PC-9 (cell line): ENCODE measurements at regions not wholly inside any gene's neighbourhood (a gene's known extent, or its start where the extent isn't known, plus 50 kb on each side); places are given as distances from the start of the nearest gene placed in this dataset.

Experiments used
- BruUV-seq: library from RNA; stranded (reverse); fragments of 400-500 nt; replicated peaks from 2 replicates; lab custom pipeline; 2021; lab: Mats Ljungman, UMichigan
- CTCF ChIA-PET: fragments of 300-600 bp; sonication (Branson Sonifier 250); formaldehyde crosslinking; loops from one replicate; lab custom pipeline; 2022; ENCODE audit warnings: antibody characterized with exemption; lab: Charles Lee
- POLR2A ChIA-PET: fragments of 300-600 bp; sonication (Branson Sonifier 250); formaldehyde crosslinking; loops from one replicate; lab custom pipeline; 2022; ENCODE audit warnings: antibody characterized with exemption; ENCODE audit not compliant: unreplicated experiment; lab: Charles Lee
- DNase-seq, 2 experiments: peaks; one replicate each; pipeline versions ENCODE4 v3.0.0 to v3.0.0-alpha.2; 2015 to 2022; ENCODE audit warnings: mixed read lengths in 1 of 2
- H2AFZ ChIP-seq: fragments of 200-600 bp; sonication (generic); 2 replicates; pipeline ENCODE4 v1.8.1; 2017; ENCODE audit warnings: antibody characterized with exemption
- H3F3A ChIP-seq: fragments of 200-600 bp; sonication (generic); 2 replicates; pipeline ENCODE4 v1.8.1; 2017; ENCODE audit warnings: antibody characterized with exemption, mild to moderate bottlenecking, low read depth; ENCODE audit not compliant: insufficient read depth
- H3K27ac ChIP-seq: fragments of 200-600 bp; sonication (generic); 2 replicates; pipeline ENCODE4 v1.6.1; 2016; ENCODE audit warnings: mixed run types
- H3K27me3 ChIP-seq: fragments of 200-600 bp; sonication (generic); 2 replicates; pipeline ENCODE4 v1.6.1; 2016; ENCODE audit warnings: low read depth, mixed run types; ENCODE audit not compliant: insufficient read depth
- H3K36me3 ChIP-seq: fragments of 200-600 bp; sonication (generic); 2 replicates; pipeline ENCODE4 v1.6.1; 2016; ENCODE audit warnings: low read depth, mixed run types
- H3K4me1 ChIP-seq: fragments of 200-600 bp; sonication (generic); replicated peaks from 2 replicates; pipeline ENCODE4 v1.6.1; 2016; ENCODE audit warnings: mixed run types; ENCODE audit not compliant: insufficient read depth
- H3K4me2 ChIP-seq: fragments of 200-600 bp; sonication (generic); 2 replicates; pipeline ENCODE4 v1.6.1; 2017; ENCODE audit warnings: mixed run types
- H3K4me3 ChIP-seq: fragments of 200-600 bp; sonication (generic); 2 replicates; pipeline ENCODE4 v1.6.1; 2016; ENCODE audit warnings: mixed run types
- H3K79me2 ChIP-seq: fragments of 200-600 bp; sonication (generic); 2 replicates; pipeline ENCODE4 v1.6.1; 2017; ENCODE audit warnings: low read depth, mixed run types
- H3K9me2 ChIP-seq: fragments of 200-600 bp; sonication (generic); 2 replicates; pipeline ENCODE4 v1.8.1; 2017; ENCODE audit warnings: mild to moderate bottlenecking; ENCODE audit not compliant: insufficient read depth
- H3K9me3 ChIP-seq: fragments of 200-600 bp; sonication (generic); 2 replicates; pipeline ENCODE4 v1.8.1; 2016; ENCODE audit warnings: low read depth; ENCODE audit not compliant: insufficient read depth
- H4K20me1 ChIP-seq: fragments of 200-600 bp; sonication (generic); 2 replicates; pipeline ENCODE4 v1.8.1; 2017; ENCODE audit not compliant: insufficient read depth
- EZH2 ChIP-seq: fragments of 200-600 bp; sonication (generic); IDR thresholded peaks from 2 replicates; pipeline ENCODE4 v1.8.0; 2017; ENCODE audit warnings: antibody characterized with exemption, low read depth
- intact Hi-C: fragments of 100-400 bp; cut with micrococcal nuclease; formaldehyde crosslinking; loops from one replicate; pipeline ENCODE4 v1.10.0; 2022; ENCODE audit not compliant: unreplicated experiment
- TF ChIP-seq, protein P1 (sequence below): fragments of 200-600 bp; sonication (generic); conservative IDR thresholded peaks from 2 replicates; pipeline ENCODE4 v1.6.1; 2017; ENCODE audit warnings: mixed run types, antibody characterized with exemption, mild to moderate bottlenecking, moderate library complexity

DNA sequence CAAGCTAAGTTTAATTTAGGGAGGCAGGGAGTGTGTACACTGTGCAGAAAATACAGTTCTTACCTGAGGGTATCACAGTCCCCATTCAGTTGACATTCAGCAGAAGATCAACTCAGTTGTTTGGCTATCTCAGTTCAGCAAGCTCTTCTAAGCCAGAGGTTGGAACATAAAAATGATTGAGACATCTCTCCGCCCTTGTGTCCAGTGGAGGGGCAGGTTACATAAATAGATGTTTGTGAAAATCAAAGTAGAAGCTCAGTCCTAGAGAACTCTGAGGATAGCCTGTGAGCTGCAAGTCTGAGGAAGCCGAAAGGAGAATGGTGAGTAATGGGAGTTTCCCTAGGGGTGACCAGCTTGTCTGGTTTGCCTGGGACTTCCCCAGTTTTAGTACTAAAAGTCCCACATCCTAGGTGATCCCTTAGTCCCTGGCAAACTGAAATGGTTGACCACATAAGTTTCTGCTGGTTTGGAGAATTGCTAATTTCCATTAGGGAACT lies 251.4 kb upstream of the ATP2B1 start:
- Histone ChIP-seq H3K4me2 (no peak overlapping the region), H3K79me2 (no peaks in the 10 kb centered on the region), H2AFZ (no peak overlapping the region), H3K9me3 (peaks cover 10% of the 10 kb centered on the region; the same call in 1 of the 2 replicates), H3K9me2 (no peaks in the 10 kb centered on the region), H3K4me3 (no peak overlapping the region), H4K20me1 (no peaks in the 10 kb centered on the region), H3K36me3 (no peaks in the 10 kb centered on the region), H3F3A (peaks cover 6% of the 10 kb centered on the region; the same call in 1 of the 2 replicates), H3K4me1 (peaks cover 26% of the 10 kb centered on the region), H3K27me3 (no peaks in the 10 kb centered on the region), H3K27ac (no peak overlapping the region)
- TF ChIP-seq, protein P1, sequence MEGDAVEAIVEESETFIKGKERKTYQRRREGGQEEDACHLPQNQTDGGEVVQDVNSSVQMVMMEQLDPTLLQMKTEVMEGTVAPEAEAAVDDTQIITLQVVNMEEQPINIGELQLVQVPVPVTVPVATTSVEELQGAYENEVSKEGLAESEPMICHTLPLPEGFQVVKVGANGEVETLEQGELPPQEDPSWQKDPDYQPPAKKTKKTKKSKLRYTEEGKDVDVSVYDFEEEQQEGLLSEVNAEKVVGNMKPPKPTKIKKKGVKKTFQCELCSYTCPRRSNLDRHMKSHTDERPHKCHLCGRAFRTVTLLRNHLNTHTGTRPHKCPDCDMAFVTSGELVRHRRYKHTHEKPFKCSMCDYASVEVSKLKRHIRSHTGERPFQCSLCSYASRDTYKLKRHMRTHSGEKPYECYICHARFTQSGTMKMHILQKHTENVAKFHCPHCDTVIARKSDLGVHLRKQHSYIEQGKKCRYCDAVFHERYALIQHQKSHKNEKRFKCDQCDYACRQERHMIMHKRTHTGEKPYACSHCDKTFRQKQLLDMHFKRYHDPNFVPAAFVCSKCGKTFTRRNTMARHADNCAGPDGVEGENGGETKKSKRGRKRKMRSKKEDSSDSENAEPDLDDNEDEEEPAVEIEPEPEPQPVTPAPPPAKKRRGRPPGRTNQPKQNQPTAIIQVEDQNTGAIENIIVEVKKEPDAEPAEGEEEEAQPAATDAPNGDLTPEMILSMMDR: no peak
- TF ChIP-seq EZH2: no peak
- DNase-seq: peak in 1 of 2 experiments; percentile 37
- ChIA-PET CTCF (no interaction called here), POLR2A (interaction anchor here (0.6 to 0.7 kb wide), 3 partner anchors 12 to 1111 kb away, joined by 4 to 5 read pairs (median 4); no protein-coding TSS in a partner anchor)
- intact Hi-C loops: no loop called here
- BruUV-seq: no TSS peak

DNA sequence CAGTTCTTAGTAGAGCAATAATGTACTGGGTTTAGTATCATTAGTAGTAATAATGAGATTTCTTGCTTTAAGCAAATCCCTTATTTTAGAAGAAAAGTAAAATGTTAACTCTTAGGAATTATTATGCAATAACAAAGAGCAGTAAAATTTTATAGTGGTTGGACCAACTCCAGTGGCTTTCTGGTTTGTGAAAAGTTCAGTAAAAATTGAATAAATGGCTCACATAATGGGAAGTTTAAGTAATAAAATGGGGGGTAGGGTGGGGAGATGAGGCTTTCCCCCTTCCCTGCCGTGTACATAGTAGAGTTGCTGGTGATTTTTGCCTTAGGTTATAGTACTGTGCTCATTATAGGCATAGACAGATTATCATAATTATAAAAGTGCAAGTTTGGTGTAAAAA lies 250.5 kb upstream of the ATP2B1 start:
- no peak overlapping the region for H3K27ac ChIP-seq
- peaks cover 6% of the 10 kb centered on the region; the same call in 1 of the 2 replicates for H3F3A ChIP-seq
- TF ChIP-seq, protein P1: no peak
- TF ChIP-seq EZH2: no peak
- H3K4me1 ChIP-seq: peaks cover 26% of the 10 kb centered on the region
- no peak for DNase-seq
- H3K4me3 ChIP-seq: no peak overlapping the region
- ChIA-PET POLR2A (no interaction called here), CTCF (no interaction called here)
- no peaks in the 10 kb centered on the region for H3K27me3 ChIP-seq
- H3K36me3 ChIP-seq: no peaks in the 10 kb centered on the region
- H3K9me2 ChIP-seq: no peaks in the 10 kb centered on the region
- no peaks in the 10 kb centered on the region for H4K20me1 ChIP-seq
- no TSS peak for BruUV-seq
- H2AFZ ChIP-seq: no peak overlapping the region
- H3K79me2 ChIP-seq: no peaks in the 10 kb centered on the region
- intact Hi-C loops: no loop called here
- peaks cover 10% of the 10 kb centered on the region; the same call in 1 of the 2 replicates for H3K9me3 ChIP-seq
- no peak overlapping the region for H3K4me2 ChIP-seq

DNA sequence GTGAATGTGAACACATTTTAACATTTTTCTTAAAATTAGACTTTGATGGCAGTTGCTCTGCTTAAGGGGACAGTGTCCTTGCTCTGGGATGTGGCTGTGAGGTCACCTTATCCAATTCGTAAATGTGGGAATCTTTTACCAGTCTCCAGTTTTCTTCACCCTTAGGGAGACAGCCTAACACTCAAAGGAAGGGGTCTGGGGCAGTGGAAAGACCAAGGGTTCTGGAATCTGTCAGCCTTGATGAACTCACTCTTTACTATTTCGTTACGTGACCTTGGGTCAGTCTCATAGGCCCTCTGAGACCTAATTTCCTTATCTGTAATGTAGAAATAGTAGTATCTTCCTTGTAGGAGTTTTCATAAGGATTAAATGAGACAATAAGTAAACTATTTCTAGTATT lies 245.6 kb upstream of the ATP2B1 start:
- peaks cover 28% of the 10 kb centered on the region for H3K4me1 ChIP-seq
- no peaks in the 10 kb centered on the region for H3K79me2 ChIP-seq
- no peak for DNase-seq
- BruUV-seq: no TSS peak
- no peaks in the 10 kb centered on the region for H3K27me3 ChIP-seq
- H3K4me2 ChIP-seq: no peak overlapping the region
- no peaks in the 10 kb centered on the region for H3K9me2 ChIP-seq
- no peaks in the 10 kb centered on the region for H4K20me1 ChIP-seq
- CTCF ChIA-PET: no interaction called here
- TF ChIP-seq, protein P1: no peak
- TF ChIP-seq EZH2: no peak
- intact Hi-C loops: no loop called here
- POLR2A ChIA-PET: no interaction called here
- H3F3A ChIP-seq: peaks cover 23% of the 10 kb centered on the region
- peaks cover 5% of the 10 kb centered on the region; the same call in 1 of the 2 replicates for H3K9me3 ChIP-seq
- no peak overlapping the region for H2AFZ ChIP-seq
- H3K4me3 ChIP-seq: no peak overlapping the region
- no peak overlapping the region for H3K27ac ChIP-seq
- no peaks in the 10 kb centered on the region for H3K36me3 ChIP-seq
